ENCODE measurements at regions not wholly inside any gene's neighbourhood (a gene's known extent, or its start where the extent isn't known, plus 50 kb on each side); places are given as distances from the start of the nearest gene placed in this dataset.

DNA sequence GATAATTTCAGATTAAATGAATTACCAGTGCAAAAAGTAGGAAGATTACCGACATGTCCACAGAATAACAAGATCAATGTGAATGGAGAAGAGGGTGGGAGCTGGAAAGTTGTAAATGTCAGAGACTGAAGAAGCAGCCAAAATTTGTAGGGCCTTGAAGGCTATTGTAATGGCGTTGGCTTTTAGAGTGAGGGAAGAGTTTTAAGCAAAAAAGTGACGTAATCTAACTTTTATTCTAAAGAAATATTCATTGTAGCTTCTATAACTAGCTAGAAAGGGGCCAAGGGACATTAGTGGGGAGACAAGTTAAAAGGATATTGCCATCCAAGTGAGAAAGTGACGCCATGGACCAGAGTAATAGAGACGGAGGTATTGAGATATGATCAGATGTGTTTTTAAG, 63.3 kb upstream of the PCDH7 start:
- no peak for TF ChIP-seq EP300 (IDR thresholded peaks at IDR 0.05)
- TF ChIP-seq, protein P1, sequence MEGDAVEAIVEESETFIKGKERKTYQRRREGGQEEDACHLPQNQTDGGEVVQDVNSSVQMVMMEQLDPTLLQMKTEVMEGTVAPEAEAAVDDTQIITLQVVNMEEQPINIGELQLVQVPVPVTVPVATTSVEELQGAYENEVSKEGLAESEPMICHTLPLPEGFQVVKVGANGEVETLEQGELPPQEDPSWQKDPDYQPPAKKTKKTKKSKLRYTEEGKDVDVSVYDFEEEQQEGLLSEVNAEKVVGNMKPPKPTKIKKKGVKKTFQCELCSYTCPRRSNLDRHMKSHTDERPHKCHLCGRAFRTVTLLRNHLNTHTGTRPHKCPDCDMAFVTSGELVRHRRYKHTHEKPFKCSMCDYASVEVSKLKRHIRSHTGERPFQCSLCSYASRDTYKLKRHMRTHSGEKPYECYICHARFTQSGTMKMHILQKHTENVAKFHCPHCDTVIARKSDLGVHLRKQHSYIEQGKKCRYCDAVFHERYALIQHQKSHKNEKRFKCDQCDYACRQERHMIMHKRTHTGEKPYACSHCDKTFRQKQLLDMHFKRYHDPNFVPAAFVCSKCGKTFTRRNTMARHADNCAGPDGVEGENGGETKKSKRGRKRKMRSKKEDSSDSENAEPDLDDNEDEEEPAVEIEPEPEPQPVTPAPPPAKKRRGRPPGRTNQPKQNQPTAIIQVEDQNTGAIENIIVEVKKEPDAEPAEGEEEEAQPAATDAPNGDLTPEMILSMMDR (IDR thresholded peaks at IDR 0.05) = no peak
- no peak for TF ChIP-seq POLR2A (IDR thresholded peaks at IDR 0.05)
